HFFc6 (cell line): ENCODE measurements at regions not wholly inside any gene's neighbourhood (a gene's known extent, or its start where the extent isn't known, plus 50 kb on each side); places are given as distances from the start of the nearest gene placed in this dataset.

Experiments used
- DNase-seq: peaks from one replicate; pipeline ENCODE4 v3.0.0-alpha.2; 2018
- H3K27ac Mint-ChIP-seq: 2 replicates; pipeline ENCODE4 v1.8.0; 2020; ENCODE audit warnings: mild to moderate bottlenecking, mixed read lengths
- H3K27me3 Mint-ChIP-seq: 2 replicates; pipeline ENCODE4 v1.8.0; 2021; ENCODE audit warnings: mild to moderate bottlenecking, moderate library complexity, mixed read lengths; ENCODE audit not compliant: insufficient read depth
- H3K36me3 Mint-ChIP-seq: 2 replicates; pipeline ENCODE4 v1.8.0; 2021; ENCODE audit warnings: low read depth, mixed read lengths
- H3K4me1 Mint-ChIP-seq: 2 replicates; pipeline ENCODE4 v1.8.0; 2020; ENCODE audit warnings: low read depth, mixed read lengths
- H3K4me3 Mint-ChIP-seq: 2 replicates; pipeline ENCODE4 v1.8.0; 2020; ENCODE audit warnings: mild to moderate bottlenecking, moderate library complexity, mixed read lengths
- H3K9me3 Mint-ChIP-seq: 2 replicates; pipeline ENCODE4 v1.8.0; 2020; ENCODE audit warnings: mild to moderate bottlenecking, mixed read lengths
- CTCF ChIP-seq: fragments of 200-600 bp; sonication (generic); IDR thresholded peaks from 2 replicates; pipeline ENCODE4 v1.5.0; 2021; ENCODE audit warnings: antibody characterized with exemption, mild to moderate bottlenecking

GRCh38 chr3:187464682-187465081, 96.5 kb downstream of the RTP4 start:
- Mint-ChIP-seq H3K9me3 (no peaks in the 10 kb centered on the region), H3K27ac (no peak overlapping the region), H3K4me3 (no peak overlapping the region), H3K36me3 (no peaks in the 10 kb centered on the region), H3K4me1 (no peaks in the 10 kb centered on the region), H3K27me3 (peaks cover 16% of the 10 kb centered on the region)
- TF ChIP-seq CTCF = no peak
- no peak for DNase-seq

- Mint-ChIP-seq H3K27me3 (peaks cover 19% of the 10 kb centered on the region), H3K4me1 (no peaks in the 10 kb centered on the region), H3K4me3 (no peak overlapping the region), H3K9me3 (no peaks in the 10 kb centered on the region), H3K36me3 (no peaks in the 10 kb centered on the region), H3K27ac (no peak overlapping the region)
- DNase-seq = no peak
- no peak for TF ChIP-seq CTCF
These were observed 90.7 kb downstream of the RTP4 start for GRCh38 chr3:187458921-187459320.

DNA sequence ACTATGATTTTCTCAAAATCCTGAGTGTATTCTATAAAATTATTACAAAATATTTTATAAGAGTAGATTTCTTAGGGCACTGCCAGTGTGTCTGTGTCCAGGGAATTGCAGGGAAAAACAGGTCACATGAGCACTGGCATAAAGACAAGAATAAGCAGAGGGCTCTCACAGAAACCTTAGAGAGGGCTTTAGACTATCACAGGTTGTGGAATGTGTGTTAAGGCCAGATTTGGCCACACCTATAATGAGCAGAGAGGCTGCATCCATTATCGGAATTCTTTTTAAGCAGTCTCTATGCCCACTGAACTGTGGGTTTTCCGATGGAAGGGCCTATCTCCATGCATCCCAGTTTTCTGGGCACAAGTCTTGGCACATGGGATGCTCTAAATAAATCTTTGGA, 90.2 kb downstream of the RTP4 start:
- H3K4me3 Mint-ChIP-seq = no peak overlapping the region
- no peaks in the 10 kb centered on the region for H3K4me1 Mint-ChIP-seq
- TF ChIP-seq CTCF = no peak
- peaks cover 18% of the 10 kb centered on the region for H3K27me3 Mint-ChIP-seq
- H3K36me3 Mint-ChIP-seq = no peaks in the 10 kb centered on the region
- no peak overlapping the region for H3K27ac Mint-ChIP-seq
- H3K9me3 Mint-ChIP-seq = no peaks in the 10 kb centered on the region
- no peak for DNase-seq

- H3K9me3 Mint-ChIP-seq = no peaks in the 10 kb centered on the region
- peaks cover 17% of the 10 kb centered on the region for H3K27me3 Mint-ChIP-seq
- TF ChIP-seq CTCF = no peak
- H3K4me1 Mint-ChIP-seq = no peaks in the 10 kb centered on the region
- DNase-seq = no peak
- H3K4me3 Mint-ChIP-seq = no peak overlapping the region
- no peak overlapping the region for H3K27ac Mint-ChIP-seq
- H3K36me3 Mint-ChIP-seq = no peaks in the 10 kb centered on the region
These were observed 88.1 kb downstream of the RTP4 start for GRCh38 chr3:187456250-187456649.

DNA sequence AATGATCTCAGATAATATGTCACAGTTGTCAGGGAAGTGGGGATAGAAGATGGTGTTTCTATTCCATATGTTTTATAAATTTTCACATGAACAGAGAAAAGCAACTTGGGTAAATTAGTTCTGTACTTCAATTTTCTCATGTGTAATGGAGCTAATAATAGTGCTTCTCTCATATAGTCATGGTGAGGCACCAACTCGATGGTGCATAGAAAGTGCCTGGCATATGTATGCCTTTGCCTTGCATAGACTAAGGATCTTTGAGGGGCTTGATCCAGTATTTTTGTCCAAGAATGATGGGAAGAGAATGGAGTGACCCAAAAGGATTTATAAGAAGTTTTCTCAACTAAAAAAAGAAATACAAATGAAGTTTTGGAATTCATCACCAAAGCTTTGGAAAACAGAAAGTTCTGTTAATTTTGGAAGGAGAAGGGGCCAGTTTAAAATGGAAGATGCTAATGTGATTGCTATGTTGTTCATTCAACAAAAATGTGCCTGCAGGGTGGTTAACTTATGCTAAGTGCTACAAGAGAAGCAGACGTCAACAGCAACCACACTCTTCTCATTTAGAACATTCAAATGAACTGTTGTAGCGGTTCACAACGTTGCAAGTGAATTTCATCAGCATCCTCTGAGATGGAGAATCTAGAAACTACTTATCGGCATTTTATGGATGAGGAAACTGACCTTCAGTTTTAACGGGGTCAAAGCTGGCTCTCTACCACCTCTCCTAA, 86.1 kb downstream of the RTP4 start:
- Mint-ChIP-seq H3K27me3 (peaks cover 12% of the 10 kb centered on the region), H3K27ac (no peak overlapping the region), H3K4me1 (no peaks in the 10 kb centered on the region), H3K9me3 (no peaks in the 10 kb centered on the region), H3K4me3 (no peak overlapping the region), H3K36me3 (no peaks in the 10 kb centered on the region)
- TF ChIP-seq CTCF = no peak
- DNase-seq = no peak
